GM10248 (cell line): ENCODE measurements at regions not wholly inside any gene's neighbourhood (a gene's known extent, or its start where the extent isn't known, plus 50 kb on each side); places are given as distances from the start of the nearest gene placed in this dataset.

Source experiments
- CTCF ChIA-PET: fragments of 300-600 bp; sonication (Branson Sonifier 250); formaldehyde crosslinking; extraction: SDS; loops from one replicate; lab custom pipeline; 2021; ENCODE audit warnings: antibody characterized with exemption; lab: Yijun Ruan, JAX
- POLR2A ChIA-PET: fragments of 350-650 bp; sonication (Branson Sonifier 250); formaldehyde crosslinking; extraction: SDS; loops from one replicate; lab custom pipeline; 2020; ENCODE audit warnings: antibody characterized with exemption; lab: Yijun Ruan, JAX
- DNase-seq: peaks from one replicate; pipeline ENCODE4 v3.0.0; 2012; ENCODE audit errors: extremely low spot score
- TF ChIP-seq, protein P1 (sequence below): IDR thresholded peaks from 2 replicates; pipeline ENCODE4 v1.5.1; 2012; ENCODE audit warnings: mild to moderate bottlenecking, low read depth; ENCODE audit errors: extremely low read depth, missing control alignments, control extremely low read depth

DNA sequence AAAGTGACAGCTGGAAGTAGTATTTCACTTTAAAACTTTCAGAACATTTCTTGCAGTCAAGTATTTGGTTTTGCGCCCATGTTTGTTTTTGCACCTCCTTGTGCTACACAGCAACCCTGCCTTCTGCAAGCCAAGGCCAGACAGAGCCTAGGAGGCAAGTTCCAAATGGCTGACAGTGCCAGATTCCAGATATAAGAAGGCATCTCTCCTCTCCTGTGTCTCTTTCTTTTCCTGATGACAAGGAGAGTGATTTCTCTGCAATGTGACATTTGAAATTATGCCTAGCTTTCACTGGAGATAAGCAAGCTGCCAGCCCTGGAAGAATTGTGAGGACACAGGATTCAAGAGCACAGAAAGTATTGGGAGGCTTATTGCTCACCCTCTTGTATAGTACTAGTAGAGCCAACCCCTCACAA lies 149.1 kb upstream of the TENT5A start:
- CTCF ChIA-PET: no interaction called here
- no peak for DNase-seq
- TF ChIP-seq, protein P1, sequence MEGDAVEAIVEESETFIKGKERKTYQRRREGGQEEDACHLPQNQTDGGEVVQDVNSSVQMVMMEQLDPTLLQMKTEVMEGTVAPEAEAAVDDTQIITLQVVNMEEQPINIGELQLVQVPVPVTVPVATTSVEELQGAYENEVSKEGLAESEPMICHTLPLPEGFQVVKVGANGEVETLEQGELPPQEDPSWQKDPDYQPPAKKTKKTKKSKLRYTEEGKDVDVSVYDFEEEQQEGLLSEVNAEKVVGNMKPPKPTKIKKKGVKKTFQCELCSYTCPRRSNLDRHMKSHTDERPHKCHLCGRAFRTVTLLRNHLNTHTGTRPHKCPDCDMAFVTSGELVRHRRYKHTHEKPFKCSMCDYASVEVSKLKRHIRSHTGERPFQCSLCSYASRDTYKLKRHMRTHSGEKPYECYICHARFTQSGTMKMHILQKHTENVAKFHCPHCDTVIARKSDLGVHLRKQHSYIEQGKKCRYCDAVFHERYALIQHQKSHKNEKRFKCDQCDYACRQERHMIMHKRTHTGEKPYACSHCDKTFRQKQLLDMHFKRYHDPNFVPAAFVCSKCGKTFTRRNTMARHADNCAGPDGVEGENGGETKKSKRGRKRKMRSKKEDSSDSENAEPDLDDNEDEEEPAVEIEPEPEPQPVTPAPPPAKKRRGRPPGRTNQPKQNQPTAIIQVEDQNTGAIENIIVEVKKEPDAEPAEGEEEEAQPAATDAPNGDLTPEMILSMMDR: no peak
- POLR2A ChIA-PET: no interaction called here

DNA sequence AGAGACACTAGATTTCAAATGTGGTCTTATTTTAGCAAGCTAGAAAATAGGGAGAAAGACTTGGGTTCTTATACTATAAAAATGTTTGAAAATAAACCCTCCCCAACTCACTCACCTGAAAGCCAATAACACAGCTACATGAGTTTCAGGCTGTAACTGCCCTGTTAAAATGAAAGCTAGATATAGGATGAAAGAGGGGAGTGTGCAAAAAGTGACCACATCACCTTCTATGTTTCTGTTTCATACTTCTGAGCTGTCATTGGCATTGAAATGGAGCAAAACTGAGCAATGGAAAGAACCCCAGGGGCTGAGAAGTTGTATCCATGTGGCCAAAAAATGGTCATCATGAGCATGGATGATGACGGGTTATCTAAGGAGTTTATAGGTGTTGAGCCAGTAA lies 148.1 kb upstream of the TENT5A start:
- no peak for DNase-seq
- TF ChIP-seq, protein P1: no peak
- CTCF ChIA-PET: no interaction called here
- POLR2A ChIA-PET: no interaction called here

DNA sequence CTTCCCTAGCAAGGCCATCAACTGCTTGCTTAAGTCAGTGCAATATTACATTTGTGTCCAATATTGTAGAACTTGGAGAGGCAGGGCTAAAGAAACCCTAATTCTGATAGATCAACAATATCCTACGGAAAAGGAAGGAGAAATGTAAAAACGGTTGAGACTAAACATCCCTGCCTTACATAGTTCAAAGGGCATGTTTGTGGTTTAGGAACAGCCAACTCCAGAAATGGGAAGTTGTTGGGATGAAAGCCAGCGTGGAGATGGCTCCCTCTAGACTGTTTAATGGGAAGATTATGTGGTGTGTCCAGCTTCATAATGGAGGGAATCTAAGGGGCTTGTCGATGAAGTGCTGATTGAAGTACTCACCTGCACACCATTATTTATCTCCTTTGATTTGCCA lies 145.3 kb upstream of the TENT5A start:
- DNase-seq: no peak

DNA sequence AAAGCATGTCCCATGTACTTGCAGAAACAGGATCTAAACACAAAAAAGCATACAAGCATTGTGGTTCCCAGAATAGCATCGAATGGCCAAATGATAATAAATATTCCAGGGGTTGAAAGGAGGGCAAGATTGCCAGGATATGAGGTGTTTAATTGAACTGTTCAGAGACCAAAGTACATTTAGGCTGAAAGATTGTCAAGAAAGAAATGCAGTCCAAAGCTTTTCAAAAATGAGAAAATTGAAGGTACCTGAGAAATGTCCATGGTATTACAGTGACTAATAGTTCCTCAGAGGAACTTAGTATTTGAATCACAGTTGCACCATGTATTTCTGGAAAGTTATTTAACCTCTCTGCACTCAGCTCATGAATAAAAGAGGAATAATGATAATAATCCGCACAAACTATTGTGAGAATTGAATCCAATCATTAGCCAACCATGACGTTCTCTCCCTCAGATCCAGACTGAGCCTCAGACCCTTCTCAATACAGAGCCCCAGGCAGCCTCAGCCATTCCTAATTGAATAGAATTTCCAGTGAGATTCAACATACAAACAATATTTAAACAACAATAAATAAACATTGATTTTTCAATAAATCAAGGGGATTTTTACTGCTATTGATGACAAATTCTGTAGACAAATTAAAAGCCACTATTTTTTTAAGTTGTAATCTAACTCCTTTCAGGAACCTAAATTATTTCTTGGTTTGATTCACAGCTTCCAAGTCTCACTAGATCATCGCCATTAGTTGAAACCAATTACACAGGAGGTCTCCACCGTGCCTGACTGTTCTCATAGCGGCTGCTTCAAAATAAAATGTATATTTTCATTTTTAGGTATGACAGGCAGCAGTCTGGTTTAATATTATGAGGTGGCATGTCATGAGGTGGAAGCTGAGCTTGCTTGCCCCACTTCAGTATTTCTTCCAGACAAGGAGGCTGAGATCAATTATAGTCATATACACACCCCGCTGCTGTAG lies 144.3 kb upstream of the TENT5A start:
- TF ChIP-seq, protein P1: no peak
- ChIA-PET CTCF (no interaction called here), POLR2A (no interaction called here)
- no peak for DNase-seq

More for the DNA sequence above, 145.3 kb upstream of the TENT5A start:
- POLR2A ChIA-PET: no interaction called here
- TF ChIP-seq, protein P1: no peak
- CTCF ChIA-PET: no interaction called here

DNA sequence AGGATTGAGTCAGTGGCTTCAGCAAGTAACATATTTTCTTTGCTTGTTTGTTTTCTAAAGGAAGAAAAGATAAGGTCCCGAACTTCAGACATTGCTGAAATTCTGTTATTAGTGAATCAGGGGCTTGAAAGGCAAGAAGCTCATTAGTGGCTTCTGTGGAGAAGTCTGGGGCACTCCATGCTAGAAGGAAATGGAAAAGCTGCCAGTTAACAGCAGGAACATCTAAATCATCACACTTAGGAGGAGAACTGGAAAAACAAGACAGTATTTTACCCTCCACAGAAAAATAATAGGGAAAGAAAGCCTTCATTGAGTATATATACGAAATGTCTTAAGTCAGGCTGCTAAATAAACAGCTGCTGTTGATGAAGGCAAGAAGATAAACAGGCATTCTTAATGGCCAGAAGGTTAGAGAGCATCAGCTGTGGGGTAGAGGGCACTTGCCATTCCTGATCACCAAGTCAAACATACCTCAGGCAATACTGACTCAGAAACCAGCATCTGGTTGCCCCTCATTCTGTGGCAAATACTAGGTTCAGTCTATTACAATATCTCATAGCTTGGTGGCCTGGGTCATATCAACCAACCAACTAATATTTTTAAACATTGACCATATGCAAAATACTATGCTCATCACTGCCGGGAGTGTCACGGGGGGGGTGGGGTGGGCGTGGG lies 143.2 kb upstream of the TENT5A start:
- POLR2A ChIA-PET: no interaction called here
- TF ChIP-seq, protein P1: no peak
- CTCF ChIA-PET: interaction anchor here (0.9 to 1.2 kb wide), 3 partner anchors 11 to 110 kb away, joined by 3 read pairs; no protein-coding TSS in a partner anchor
- DNase-seq: no peak

DNA sequence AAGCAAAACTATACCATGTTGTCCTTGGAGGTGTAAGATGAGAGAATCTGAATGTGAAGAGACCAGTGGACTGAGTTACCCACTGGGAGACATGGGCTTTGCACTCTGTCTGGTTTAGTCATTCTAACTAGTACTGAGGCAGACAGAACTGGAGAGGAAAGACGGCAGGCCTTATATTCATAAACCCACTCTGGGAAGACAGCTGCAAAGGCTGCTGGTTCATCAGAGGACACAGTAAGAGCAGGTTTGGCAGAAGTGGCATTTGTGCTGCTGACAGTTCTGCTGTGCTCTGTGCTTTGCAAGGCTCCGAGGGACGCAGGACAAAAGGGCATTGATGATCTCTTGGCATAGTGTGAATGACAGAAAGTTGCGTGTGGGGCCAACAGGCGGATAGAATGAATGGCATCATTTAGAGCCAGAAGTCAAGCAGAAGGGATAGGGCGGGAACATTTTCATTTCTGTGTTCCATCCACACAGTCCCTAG lies 142.3 kb upstream of the TENT5A start:
- ChIA-PET POLR2A (no interaction called here), CTCF (interaction anchor here (0.9 to 1.2 kb wide), 4 partner anchors 12 to 111 kb away, joined by 3 read pairs; no protein-coding TSS in a partner anchor)
- TF ChIP-seq, protein P1: no peak
- no peak for DNase-seq
